Neural cell (in vitro differentiated cells): ENCODE measurements at regions not wholly inside any gene's neighbourhood (a gene's known extent, or its start where the extent isn't known, plus 50 kb on each side); places are given as distances from the start of the nearest gene placed in this dataset.

Experiments used
- CTCF ChIP-seq: fragments of 450-650 bp; IDR thresholded peaks from 2 replicates; pipeline ENCODE4 v1.5.1; 2014; ENCODE audit warnings: antibody characterized with exemption, mild to moderate bottlenecking, moderate library complexity; ENCODE audit not compliant: poor library complexity, severe bottlenecking
- EZH2 ChIP-seq: fragments of 200-600, 300-800 bp; shearing (Covaris generic), sonication (generic); IDR thresholded peaks from 2 replicates; pipeline ENCODE4 v1.6.1; 2014; ENCODE audit warnings: antibody characterized with exemption, low read length, borderline replicate concordance, mild to moderate bottlenecking; ENCODE audit not compliant: insufficient read depth, poor library complexity, severe bottlenecking
- MXI1 ChIP-seq: fragments of 450-650 bp; conservative IDR thresholded peaks from 2 replicates; pipeline ENCODE4 v1.6.1; 2014; ENCODE audit warnings: antibody characterized with exemption, mild to moderate bottlenecking; ENCODE audit not compliant: poor library complexity, severe bottlenecking
- POLR2AphosphoS5 ChIP-seq: IDR thresholded peaks from 2 replicates; pipeline ENCODE4 v1.6.1; 2012
- RAD21 ChIP-seq: fragments of 450-650 bp; conservative IDR thresholded peaks from 2 replicates; pipeline ENCODE4 v1.6.1; 2014; ENCODE audit warnings: antibody characterized with exemption, mild to moderate bottlenecking, moderate library complexity
- SMC3 ChIP-seq: fragments of 450-650 bp; conservative IDR thresholded peaks from 2 replicates; pipeline ENCODE4 v1.6.1; 2014; ENCODE audit warnings: antibody characterized with exemption, mild to moderate bottlenecking, moderate library complexity; ENCODE audit not compliant: poor library complexity
- TAF1 ChIP-seq: IDR thresholded peaks from 2 replicates; pipeline ENCODE4 v1.6.1; 2012; ENCODE audit warnings: low read depth
- TF ChIP-seq, protein P1 (sequence below): IDR thresholded peaks from 2 replicates; pipeline ENCODE4 v1.6.1; 2012; ENCODE audit warnings: borderline replicate concordance

GRCh38 chr14:43671716-43672485, 835.2 kb downstream of the FSCB start:
- TF ChIP-seq CTCF (no peak), POLR2AphosphoS5 (no peak), EZH2 (no peak), SMC3 (no peak), MXI1 (no peak), TAF1 (no peak), RAD21 (no peak)
- TF ChIP-seq, protein P1, sequence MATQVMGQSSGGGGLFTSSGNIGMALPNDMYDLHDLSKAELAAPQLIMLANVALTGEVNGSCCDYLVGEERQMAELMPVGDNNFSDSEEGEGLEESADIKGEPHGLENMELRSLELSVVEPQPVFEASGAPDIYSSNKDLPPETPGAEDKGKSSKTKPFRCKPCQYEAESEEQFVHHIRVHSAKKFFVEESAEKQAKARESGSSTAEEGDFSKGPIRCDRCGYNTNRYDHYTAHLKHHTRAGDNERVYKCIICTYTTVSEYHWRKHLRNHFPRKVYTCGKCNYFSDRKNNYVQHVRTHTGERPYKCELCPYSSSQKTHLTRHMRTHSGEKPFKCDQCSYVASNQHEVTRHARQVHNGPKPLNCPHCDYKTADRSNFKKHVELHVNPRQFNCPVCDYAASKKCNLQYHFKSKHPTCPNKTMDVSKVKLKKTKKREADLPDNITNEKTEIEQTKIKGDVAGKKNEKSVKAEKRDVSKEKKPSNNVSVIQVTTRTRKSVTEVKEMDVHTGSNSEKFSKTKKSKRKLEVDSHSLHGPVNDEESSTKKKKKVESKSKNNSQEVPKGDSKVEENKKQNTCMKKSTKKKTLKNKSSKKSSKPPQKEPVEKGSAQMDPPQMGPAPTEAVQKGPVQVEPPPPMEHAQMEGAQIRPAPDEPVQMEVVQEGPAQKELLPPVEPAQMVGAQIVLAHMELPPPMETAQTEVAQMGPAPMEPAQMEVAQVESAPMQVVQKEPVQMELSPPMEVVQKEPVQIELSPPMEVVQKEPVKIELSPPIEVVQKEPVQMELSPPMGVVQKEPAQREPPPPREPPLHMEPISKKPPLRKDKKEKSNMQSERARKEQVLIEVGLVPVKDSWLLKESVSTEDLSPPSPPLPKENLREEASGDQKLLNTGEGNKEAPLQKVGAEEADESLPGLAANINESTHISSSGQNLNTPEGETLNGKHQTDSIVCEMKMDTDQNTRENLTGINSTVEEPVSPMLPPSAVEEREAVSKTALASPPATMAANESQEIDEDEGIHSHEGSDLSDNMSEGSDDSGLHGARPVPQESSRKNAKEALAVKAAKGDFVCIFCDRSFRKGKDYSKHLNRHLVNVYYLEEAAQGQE, result no peak
